ENCODE measurements at regions not wholly inside any gene's neighbourhood (a gene's known extent, or its start where the extent isn't known, plus 50 kb on each side); places are given as distances from the start of the nearest gene placed in this dataset.

DNA sequence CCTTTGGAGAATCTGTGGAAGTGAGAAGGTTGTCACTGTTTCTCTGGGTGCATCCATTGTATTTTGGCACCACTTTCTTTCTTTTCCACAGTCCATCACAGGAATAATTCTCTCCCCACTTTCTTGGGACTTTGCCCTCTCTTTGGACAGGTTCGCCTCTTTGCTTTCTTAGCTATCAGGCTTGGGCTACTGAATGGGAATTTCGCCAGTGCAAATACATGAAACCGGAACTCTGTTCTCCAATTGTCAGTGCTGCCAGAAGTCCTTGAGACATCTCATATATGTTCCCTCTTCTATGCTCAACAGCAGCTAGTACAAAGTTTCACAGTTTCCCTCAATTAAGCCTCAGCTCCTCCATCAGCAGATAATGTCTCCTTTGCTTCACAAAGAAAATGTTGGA is 76.2 kb downstream of the NABP1 start:
- H3K4me1 ChIP-seq (ENCODE audit: control insufficient read depth in 3 of 3, insufficient read depth in 3 of 3, low read length in 3 of 3): peaks cover 0 to 3% (median 0%) of the 10 kb centered on the region in 3 donors
- no peaks in the 10 kb centered on the region for H3K27me3 ChIP-seq (ENCODE audit: control insufficient read depth in 3 of 3, insufficient read depth in 3 of 3, low read length in 3 of 3)
- no peaks in the 10 kb centered on the region for H3K36me3 ChIP-seq (ENCODE audit: control insufficient read depth in 3 of 3, insufficient read depth in 3 of 3, low read length in 3 of 3)
- no peak overlapping the region for H3K4me3 ChIP-seq (ENCODE audit: low read length in 3 of 3)
- H3K27ac ChIP-seq (ENCODE audit: low read depth, low read length): no peak overlapping the region
- no peak overlapping the region for H3K9ac ChIP-seq (ENCODE audit: low read depth in 1 of 3, low read length in 3 of 3)
- no peaks in the 10 kb centered on the region for H3K9me3 ChIP-seq (ENCODE audit: control insufficient read depth in 3 of 3, low read length in 3 of 3)

DNA sequence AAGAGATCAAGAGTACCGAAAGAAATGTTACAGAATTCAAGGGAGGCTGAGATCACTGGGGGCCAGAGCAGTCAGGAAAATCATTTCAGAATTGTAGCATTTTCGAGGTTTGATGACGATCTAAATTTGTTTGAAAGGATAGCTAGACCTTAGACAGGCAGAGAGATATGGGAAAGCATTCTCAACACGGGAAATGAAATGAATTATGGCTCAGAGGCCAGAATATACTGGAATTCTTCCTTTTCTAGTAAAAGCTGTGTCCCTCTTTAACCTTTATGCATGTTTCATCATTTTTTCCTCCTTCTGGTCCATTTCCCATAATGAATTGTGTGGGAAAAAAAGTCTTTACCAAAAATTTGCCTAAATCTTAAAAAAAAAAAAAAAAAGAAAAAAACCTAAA is 78.8 kb downstream of the NABP1 start:
- Histone ChIP-seq H3K9me3 (ENCODE audit: control insufficient read depth in 3 of 3, low read length in 3 of 3) (no peaks in the 10 kb centered on the region), H3K4me3 (ENCODE audit: low read length in 3 of 3) (no peak overlapping the region), H3K4me1 (ENCODE audit: control insufficient read depth in 3 of 3, insufficient read depth in 3 of 3, low read length in 3 of 3) (peaks cover 0 to 3% (median 0%) of the 10 kb centered on the region in 3 donors), H3K9ac (ENCODE audit: low read depth in 1 of 3, low read length in 3 of 3) (no peak overlapping the region), H3K27ac (ENCODE audit: low read depth, low read length) (peak overlapping the region; percentile 55), H3K27me3 (ENCODE audit: control insufficient read depth in 3 of 3, insufficient read depth in 3 of 3, low read length in 3 of 3) (no peaks in the 10 kb centered on the region), H3K36me3 (ENCODE audit: control insufficient read depth in 3 of 3, insufficient read depth in 3 of 3, low read length in 3 of 3) (no peaks in the 10 kb centered on the region)

DNA sequence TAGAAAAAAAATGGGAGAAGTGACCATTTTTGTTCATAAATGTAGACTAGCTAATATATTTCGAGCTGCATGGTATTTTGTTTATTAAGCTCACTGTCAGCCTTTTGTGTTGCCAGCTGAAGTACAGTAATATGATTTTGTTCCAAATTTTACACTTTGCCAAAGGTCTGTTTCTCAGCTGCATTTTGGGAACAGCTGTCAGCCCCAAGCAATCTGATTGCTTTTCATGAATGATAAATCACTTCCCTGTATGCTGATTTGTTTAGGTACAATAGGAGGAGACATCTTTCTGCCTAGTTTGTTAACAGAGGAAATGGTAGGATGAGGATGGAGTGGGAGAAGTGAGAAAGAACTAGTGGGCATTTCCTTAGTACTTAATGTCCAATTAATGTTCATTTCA is 79.3 kb downstream of the NABP1 start:
- H3K9ac ChIP-seq (ENCODE audit: low read depth in 1 of 3, low read length in 3 of 3): no peak overlapping the region
- H3K36me3 ChIP-seq (ENCODE audit: control insufficient read depth in 3 of 3, insufficient read depth in 3 of 3, low read length in 3 of 3): no peaks in the 10 kb centered on the region
- no peak overlapping the region for H3K4me3 ChIP-seq (ENCODE audit: low read length in 3 of 3)
- no peaks in the 10 kb centered on the region for H3K9me3 ChIP-seq (ENCODE audit: control insufficient read depth in 3 of 3, low read length in 3 of 3)
- peak overlapping the region; percentile 30 for H3K27ac ChIP-seq (ENCODE audit: low read depth, low read length)
- no peaks in the 10 kb centered on the region for H3K27me3 ChIP-seq (ENCODE audit: control insufficient read depth in 3 of 3, insufficient read depth in 3 of 3, low read length in 3 of 3)
- H3K4me1 ChIP-seq (ENCODE audit: control insufficient read depth in 3 of 3, insufficient read depth in 3 of 3, low read length in 3 of 3): peaks cover 0 to 3% (median 0%) of the 10 kb centered on the region in 3 donors

DNA sequence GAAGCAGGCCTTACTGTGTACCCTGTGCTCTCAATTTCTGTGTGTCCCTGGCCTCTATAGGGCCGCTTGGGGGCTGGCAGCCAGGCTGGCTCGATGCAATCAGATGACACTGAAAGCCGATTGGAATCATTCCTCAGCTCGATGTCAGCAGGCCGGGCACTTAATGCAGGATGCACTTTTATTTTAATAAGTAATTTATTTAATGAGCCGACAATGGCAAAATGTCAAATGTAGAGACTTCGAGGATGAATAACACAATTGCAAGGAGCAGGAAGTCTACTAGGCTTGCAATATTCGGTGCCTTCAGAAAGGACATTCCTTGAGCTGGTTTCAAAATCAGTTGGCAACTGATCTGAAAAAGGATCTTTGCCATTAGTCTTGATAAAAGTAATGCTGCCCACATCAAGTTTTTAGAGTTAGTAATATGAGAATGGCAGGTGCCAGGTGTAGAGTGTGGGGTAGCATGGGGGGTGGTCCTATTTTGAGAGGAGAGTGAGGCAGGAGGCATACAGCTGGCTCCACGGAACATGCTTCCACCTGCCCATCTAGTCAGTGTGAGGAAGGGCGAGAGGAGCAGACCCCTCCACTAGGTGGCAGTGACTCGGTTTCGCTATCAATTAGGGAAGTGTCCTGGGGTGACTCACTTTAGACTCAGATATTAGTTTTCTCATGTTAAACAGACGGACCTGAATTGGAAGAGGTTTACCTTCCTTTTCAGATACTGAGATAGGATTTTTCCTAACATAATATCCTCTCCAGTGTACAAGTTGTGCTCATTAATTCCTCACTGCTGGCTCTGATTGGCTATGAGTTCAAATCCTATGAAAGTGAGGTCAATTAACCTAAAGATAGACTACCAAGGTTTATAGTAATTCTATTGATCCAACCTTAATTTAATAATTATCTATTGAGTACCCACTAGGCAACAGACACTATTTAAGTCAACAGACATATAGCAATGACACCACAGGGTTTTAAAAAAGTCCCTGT is 80.9 kb downstream of the NABP1 start:
- no peak overlapping the region for H3K27ac ChIP-seq (ENCODE audit: low read depth, low read length)
- no peaks in the 10 kb centered on the region for H3K36me3 ChIP-seq (ENCODE audit: control insufficient read depth in 3 of 3, insufficient read depth in 3 of 3, low read length in 3 of 3)
- H3K9ac ChIP-seq (ENCODE audit: low read depth in 1 of 3, low read length in 3 of 3): no peak overlapping the region
- H3K4me3 ChIP-seq (ENCODE audit: low read length in 3 of 3): no peak overlapping the region
- H3K27me3 ChIP-seq (ENCODE audit: control insufficient read depth in 3 of 3, insufficient read depth in 3 of 3, low read length in 3 of 3): no peaks in the 10 kb centered on the region
- no peaks in the 10 kb centered on the region for H3K9me3 ChIP-seq (ENCODE audit: control insufficient read depth in 3 of 3, low read length in 3 of 3)
- peaks cover 0 to 3% (median 0%) of the 10 kb centered on the region in 3 donors for H3K4me1 ChIP-seq (ENCODE audit: control insufficient read depth in 3 of 3, insufficient read depth in 3 of 3, low read length in 3 of 3)

DNA sequence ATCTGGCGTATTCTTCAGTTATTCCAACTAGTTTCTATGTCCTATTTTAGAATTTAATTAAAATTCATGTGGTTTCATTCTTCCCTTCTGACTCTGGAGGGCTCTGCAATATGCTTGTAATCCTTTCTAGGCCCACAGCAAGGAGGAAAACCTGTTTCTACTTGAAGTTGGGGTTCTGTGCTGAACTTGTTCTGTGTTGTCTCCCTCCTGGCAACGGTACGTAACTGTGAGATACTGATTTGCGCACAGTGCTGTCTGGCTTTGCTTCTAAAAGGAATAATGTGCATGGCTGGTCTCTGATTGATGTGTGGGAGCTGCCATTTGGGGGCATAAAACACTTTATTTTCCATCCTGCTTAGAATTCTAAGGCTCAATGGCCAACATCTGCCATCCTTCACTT is 81.7 kb downstream of the NABP1 start:
- H3K9me3 ChIP-seq (ENCODE audit: control insufficient read depth in 3 of 3, low read length in 3 of 3): no peaks in the 10 kb centered on the region
- H3K4me3 ChIP-seq (ENCODE audit: low read length in 3 of 3): no peak overlapping the region
- H3K36me3 ChIP-seq (ENCODE audit: control insufficient read depth in 3 of 3, insufficient read depth in 3 of 3, low read length in 3 of 3): no peaks in the 10 kb centered on the region
- no peak overlapping the region for H3K27ac ChIP-seq (ENCODE audit: low read depth, low read length)
- H3K4me1 ChIP-seq (ENCODE audit: control insufficient read depth in 3 of 3, insufficient read depth in 3 of 3, low read length in 3 of 3): peaks cover 0 to 3% (median 0%) of the 10 kb centered on the region in 3 donors
- no peaks in the 10 kb centered on the region for H3K27me3 ChIP-seq (ENCODE audit: control insufficient read depth in 3 of 3, insufficient read depth in 3 of 3, low read length in 3 of 3)
- H3K9ac ChIP-seq (ENCODE audit: low read depth in 1 of 3, low read length in 3 of 3): no peak overlapping the region

DNA sequence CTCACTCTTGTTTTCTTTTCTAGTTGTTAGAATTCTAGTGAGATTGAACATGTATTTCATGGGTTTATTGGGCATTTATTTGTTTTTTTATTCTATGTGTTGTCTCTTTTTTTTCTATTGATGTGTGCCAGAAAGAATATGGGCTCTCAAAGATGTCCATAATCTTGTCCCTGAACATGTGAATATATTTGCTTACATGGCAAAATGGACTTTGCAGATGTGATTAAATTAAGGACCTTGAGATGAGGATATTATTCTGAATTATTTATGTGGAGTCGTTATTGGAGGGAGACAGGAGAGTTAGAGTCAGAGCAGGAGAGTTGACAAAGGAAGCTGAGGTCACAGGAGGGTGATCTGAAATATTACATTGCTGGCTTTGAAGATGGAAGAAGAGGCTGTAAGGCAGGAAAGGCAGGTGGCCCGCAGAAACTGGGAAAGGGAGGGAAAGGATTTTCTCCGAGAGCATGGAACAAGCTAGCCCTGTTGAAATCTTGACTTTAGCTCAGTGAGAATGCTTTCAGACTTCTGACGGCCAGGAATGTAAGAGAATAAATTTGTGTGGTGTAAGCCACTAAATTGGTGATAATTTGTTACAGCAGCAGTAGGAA is 82.8 kb downstream of the NABP1 start:
- Histone ChIP-seq H3K4me1 (ENCODE audit: control insufficient read depth in 3 of 3, insufficient read depth in 3 of 3, low read length in 3 of 3) (peaks cover 0 to 3% (median 0%) of the 10 kb centered on the region in 3 donors), H3K4me3 (ENCODE audit: low read length in 3 of 3) (no peak overlapping the region), H3K9ac (ENCODE audit: low read depth in 1 of 3, low read length in 3 of 3) (no peak overlapping the region)

DNA sequence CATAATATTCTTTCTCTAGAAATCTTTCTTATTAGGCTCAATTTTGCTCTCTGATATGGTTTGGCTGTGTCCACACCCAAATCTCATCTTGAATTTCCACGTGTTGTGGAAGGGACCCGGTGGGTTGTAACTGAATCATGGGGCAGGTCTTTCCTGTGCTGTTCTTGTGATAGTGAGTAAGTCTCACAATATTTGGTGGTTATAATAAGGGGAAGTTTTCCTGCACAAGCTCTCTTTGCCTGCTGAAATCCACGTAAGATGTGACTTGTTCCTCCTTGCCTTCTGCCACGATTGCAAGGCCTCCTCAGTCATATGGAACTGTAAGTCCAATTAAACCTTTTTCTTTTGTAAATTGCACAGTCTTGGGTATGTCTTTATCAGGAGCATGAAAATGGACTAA is 73.8 kb downstream of the CAVIN2 start:
- peaks cover 0 to 3% (median 0%) of the 10 kb centered on the region in 3 donors for H3K9me3 ChIP-seq (ENCODE audit: control insufficient read depth in 3 of 3, low read length in 3 of 3)
- no peaks in the 10 kb centered on the region for H3K27me3 ChIP-seq (ENCODE audit: control insufficient read depth in 3 of 3, insufficient read depth in 3 of 3, low read length in 3 of 3)
- no peaks in the 10 kb centered on the region for H3K4me1 ChIP-seq (ENCODE audit: control insufficient read depth in 3 of 3, insufficient read depth in 3 of 3, low read length in 3 of 3)
- H3K27ac ChIP-seq (ENCODE audit: low read depth, low read length): no peak overlapping the region
- H3K4me3 ChIP-seq (ENCODE audit: low read length in 3 of 3): no peak overlapping the region
- no peak overlapping the region for H3K9ac ChIP-seq (ENCODE audit: low read depth in 1 of 3, low read length in 3 of 3)
- H3K36me3 ChIP-seq (ENCODE audit: control insufficient read depth in 3 of 3, insufficient read depth in 3 of 3, low read length in 3 of 3): no peaks in the 10 kb centered on the region

More for the DNA sequence above, 82.8 kb downstream of the NABP1 start:
- Histone ChIP-seq H3K36me3 (ENCODE audit: control insufficient read depth in 3 of 3, insufficient read depth in 3 of 3, low read length in 3 of 3) (no peaks in the 10 kb centered on the region), H3K27me3 (ENCODE audit: control insufficient read depth in 3 of 3, insufficient read depth in 3 of 3, low read length in 3 of 3) (no peaks in the 10 kb centered on the region), H3K9me3 (ENCODE audit: control insufficient read depth in 3 of 3, low read length in 3 of 3) (no peaks in the 10 kb centered on the region), H3K27ac (ENCODE audit: low read depth, low read length) (no peak overlapping the region)

DNA sequence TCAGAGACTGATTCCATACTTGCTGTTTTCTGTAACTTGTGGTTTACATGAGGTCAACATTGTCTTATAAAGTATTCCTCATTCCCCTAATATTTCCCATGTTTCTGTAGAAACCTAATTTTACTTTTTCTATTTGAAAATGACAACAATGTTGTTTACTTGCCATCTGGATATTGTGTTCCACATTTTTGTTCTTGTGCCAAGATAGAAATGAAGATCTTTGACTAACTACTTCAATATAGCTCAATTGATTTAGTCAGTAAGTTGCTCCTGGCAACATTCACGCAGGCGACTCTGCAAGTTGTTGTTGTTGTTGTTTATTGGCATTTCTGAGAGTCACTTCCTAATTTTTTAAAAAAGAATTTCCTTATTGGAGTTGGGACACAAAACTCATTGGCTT is 69.5 kb downstream of the CAVIN2 start:
- no peaks in the 10 kb centered on the region for H3K27me3 ChIP-seq (ENCODE audit: control insufficient read depth in 3 of 3, insufficient read depth in 3 of 3, low read length in 3 of 3)
- H3K4me1 ChIP-seq (ENCODE audit: control insufficient read depth in 3 of 3, insufficient read depth in 3 of 3, low read length in 3 of 3): no peaks in the 10 kb centered on the region
- no peak overlapping the region for H3K9ac ChIP-seq (ENCODE audit: low read depth in 1 of 3, low read length in 3 of 3)
- H3K4me3 ChIP-seq (ENCODE audit: low read length in 3 of 3): no peak overlapping the region
- H3K9me3 ChIP-seq (ENCODE audit: control insufficient read depth in 3 of 3, low read length in 3 of 3): no peaks in the 10 kb centered on the region
- H3K36me3 ChIP-seq (ENCODE audit: control insufficient read depth in 3 of 3, insufficient read depth in 3 of 3, low read length in 3 of 3): no peaks in the 10 kb centered on the region
- no peak overlapping the region for H3K27ac ChIP-seq (ENCODE audit: low read depth, low read length)

DNA sequence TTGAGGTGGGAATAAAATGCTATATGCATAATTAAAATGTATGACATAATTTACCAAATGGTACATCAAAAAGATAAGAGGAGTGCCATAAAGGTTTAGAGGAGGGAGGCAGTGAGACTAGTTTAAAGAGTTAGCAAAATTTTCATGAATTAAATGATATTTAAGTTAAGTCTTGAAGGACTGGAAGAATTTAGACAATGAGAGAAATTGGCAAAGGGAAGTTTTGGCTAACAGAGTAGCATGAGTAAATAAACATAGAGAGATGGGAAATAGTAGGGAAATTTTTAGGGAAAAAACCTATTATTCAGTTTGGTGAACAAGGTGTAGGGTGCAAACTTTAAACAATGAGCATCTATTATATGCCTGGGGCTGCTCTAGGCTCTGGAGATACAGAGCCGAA is 68.8 kb downstream of the CAVIN2 start:
- Histone ChIP-seq H3K27me3 (ENCODE audit: control insufficient read depth in 3 of 3, insufficient read depth in 3 of 3, low read length in 3 of 3) (no peaks in the 10 kb centered on the region), H3K36me3 (ENCODE audit: control insufficient read depth in 3 of 3, insufficient read depth in 3 of 3, low read length in 3 of 3) (no peaks in the 10 kb centered on the region), H3K4me3 (ENCODE audit: low read length in 3 of 3) (no peak overlapping the region), H3K27ac (ENCODE audit: low read depth, low read length) (no peak overlapping the region), H3K4me1 (ENCODE audit: control insufficient read depth in 3 of 3, insufficient read depth in 3 of 3, low read length in 3 of 3) (no peaks in the 10 kb centered on the region), H3K9ac (ENCODE audit: low read depth in 1 of 3, low read length in 3 of 3) (no peak overlapping the region), H3K9me3 (ENCODE audit: control insufficient read depth in 3 of 3, low read length in 3 of 3) (no peaks in the 10 kb centered on the region)

DNA sequence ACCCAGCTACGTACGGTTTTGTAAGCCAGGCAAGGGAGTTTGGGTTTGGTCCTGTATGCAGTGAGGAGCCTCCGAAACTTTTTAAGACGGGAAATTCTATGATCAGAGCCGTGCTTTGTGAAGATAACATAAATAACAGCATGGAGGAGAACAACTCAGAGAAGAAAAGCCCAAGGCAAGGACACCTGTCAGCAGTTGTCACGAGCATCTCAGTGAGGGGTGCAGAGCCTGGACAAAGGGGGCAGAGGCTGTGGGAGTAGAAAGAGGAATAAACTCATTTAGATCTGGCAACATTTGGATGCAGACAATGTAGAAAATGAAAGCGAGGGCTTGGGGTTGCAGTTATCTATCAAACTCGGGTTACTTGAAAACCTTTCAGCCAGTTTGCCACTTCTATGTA is 64.5 kb downstream of the CAVIN2 start:
- Histone ChIP-seq H3K36me3 (ENCODE audit: control insufficient read depth in 3 of 3, insufficient read depth in 3 of 3, low read length in 3 of 3) (no peaks in the 10 kb centered on the region), H3K4me3 (ENCODE audit: low read length in 3 of 3) (no peak overlapping the region), H3K27ac (ENCODE audit: low read depth, low read length) (no peak overlapping the region), H3K27me3 (ENCODE audit: control insufficient read depth in 3 of 3, insufficient read depth in 3 of 3, low read length in 3 of 3) (no peaks in the 10 kb centered on the region), H3K9me3 (ENCODE audit: control insufficient read depth in 3 of 3, low read length in 3 of 3) (no peaks in the 10 kb centered on the region), H3K4me1 (ENCODE audit: control insufficient read depth in 3 of 3, insufficient read depth in 3 of 3, low read length in 3 of 3) (no peaks in the 10 kb centered on the region), H3K9ac (ENCODE audit: low read depth in 1 of 3, low read length in 3 of 3) (no peak overlapping the region)

Data from skeletal muscle tissue (tissue), 3 donors.